Heart right ventricle (tissue), 16 donors: ENCODE measurements at regions not wholly inside any gene's neighbourhood (a gene's known extent, or its start where the extent isn't known, plus 50 kb on each side); places are given as distances from the start of the nearest gene placed in this dataset.
A peak's percentile ranks its signal among the peaks of the same experiment; 100 is the strongest.

Experiments
- ATAC-seq, 8 donors: fragments of 200-7000 bp; cut with Tn5 transposase; one replicate each; pipeline ENCODE4 v1.9.1; 2020; ENCODE audit warnings: mild to moderate bottlenecking in 8 of 8, moderate library complexity in 8 of 8, moderate number of reproducible peaks in 1 of 8
- DNase-seq, 2 donors: peaks; one replicate each; pipeline ENCODE4 v3.0.0-alpha.2; 2020
- H3K27ac ChIP-seq, 10 donors: fragments of 200-600 bp; sonication (generic) in 2 of 10; one replicate each; pipeline versions ENCODE4 v1.5.0 to v1.8.0; 2020 to 2022; ENCODE audit warnings: mild to moderate bottlenecking in 3 of 10
- H3K27me3 ChIP-seq, 7 donors: fragments of 200-600 bp; one replicate each; pipeline ENCODE4 v1.8.0; 2021 to 2022; ENCODE audit warnings: mild to moderate bottlenecking in 2 of 7
- H3K36me3 ChIP-seq, 9 donors: fragments of 200-600 bp; sonication (generic) in 1 of 9; one replicate each; pipeline versions ENCODE4 v1.5.0 to v1.8.0; 2020 to 2022; ENCODE audit warnings: mild to moderate bottlenecking in 2 of 9
- H3K4me1 ChIP-seq, 9 donors: fragments of 200-600 bp; sonication (generic) in 1 of 9; one replicate each; pipeline versions ENCODE4 v1.5.0 to v1.8.0; 2020 to 2022; ENCODE audit warnings: mild to moderate bottlenecking in 4 of 9
- H3K4me3 ChIP-seq, 10 donors: fragments of 200-600 bp; sonication (generic) in 2 of 10; one replicate each; pipeline versions ENCODE4 v1.5.0 to v1.8.0; 2020 to 2022; ENCODE audit warnings: mild to moderate bottlenecking in 7 of 10, moderate library complexity in 2 of 10
- H3K9me3 ChIP-seq, 11 donors: fragments of 200-600 bp in 10 of 11; sonication (generic) in 2 of 11; one replicate each; pipeline versions ENCODE4 v1.5.0 to v1.8.0; 2013 to 2022; ENCODE audit warnings: mild to moderate bottlenecking in 2 of 11, control low read depth in 1 of 11, moderate library complexity in 1 of 11
- CTCF ChIP-seq, 9 donors: fragments of 200-600 bp; sonication (generic) in 2 of 9; IDR thresholded peaks; one replicate each; pipeline versions ENCODE4 v1.5.0 to v1.8.0; 2021 to 2022; ENCODE audit warnings: antibody characterized with exemption in 9 of 9, mild to moderate bottlenecking in 5 of 9, moderate library complexity in 1 of 9
- WGBS, 2 donors: extraction: QIAGEN DNeasy Blood & Tissue Kit; methylation state at CpG; one replicate each; pipeline ENCODE4 v1.1.7; 2013; ENCODE audit warnings: inconsistent platforms in 1 of 2; 5-methylcytosine and 5-hydroxymethylcytosine counted together
- intact Hi-C, 10 donors: fragments of 100-400 bp; cut with DNase I; formaldehyde crosslinking; loops; one replicate each; pipeline versions ENCODE4 v1.11.1 to v1.14.2; 2022
- donor health status: Arrhythmogenic right ventricular cardiomyopathy.
- donor health status: ischemic (EF 13 %, LVEDD 7.1; RV severe dilation, severe dysfunction).
- donor health status: healthy with polysubstance abuse.
- donor health status: DM: no; HTN: yes; CAD: no.
- donor health status: DM: no; HTN: no; CAD: no.
- donor health status: ischemic (EF 25% LVEDD 6.9; RV normal size, moderate dysfunction).
- donor health status: ischemic (EF 25% LVEDD 5.7; RV mildly dilated, moderate dysfunction).
- donor health status: healthy.
- donor health status: DM: yes; HTN: yes; CAD: no.
- donor health status: Ischemic cardiomyopathy.
- donor health status: ischemic (EF 35%, LVEDD 5.7; RV mildly dilated, moderate dysfunction).
- donor health status: nonischemic (EF 11% LVEDD 7.7; RV severe dilation, severe dysfunction).
- donor health status: DM: yes; HTN: yes; CAD: no.
- donor health status: PGD.
- donor health status: ischemic (EF 29% LVEDD 5.4; RV normal size, mild dysfunction).
- donor health status: nonischemic (EF 23%, LVEDD 6.1; RV moderate dilation, normal function).

DNA sequence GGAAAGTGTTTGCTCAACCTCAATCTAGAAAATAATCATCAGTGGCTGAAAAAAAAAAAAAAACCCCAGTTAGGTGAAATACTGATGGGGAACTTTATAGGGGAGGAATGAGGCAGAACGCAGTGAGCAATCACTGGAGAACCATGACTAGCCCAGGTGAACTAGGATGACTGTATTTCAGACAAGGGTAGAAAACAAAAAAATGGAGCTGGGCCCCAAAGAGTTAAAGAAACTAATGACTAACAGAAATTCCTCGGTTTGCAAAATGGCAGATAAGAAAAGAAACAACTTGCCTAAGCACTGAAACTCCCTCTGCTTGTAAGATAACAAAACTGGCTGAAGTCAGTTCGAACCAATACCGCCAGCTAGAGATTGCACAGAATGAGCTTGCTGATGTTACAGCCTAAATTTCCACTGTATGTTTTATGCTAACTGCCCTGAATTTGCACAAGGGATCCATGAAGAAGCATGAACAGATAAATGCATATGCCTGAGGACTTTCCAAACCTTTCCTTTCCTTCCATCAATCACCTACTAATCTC is 245.9 kb downstream of the METTL4 start:
- peaks cover 0 to 4% (median 0%) of the 10 kb centered on the region in 11 donors for H3K9me3 ChIP-seq
- no peaks in the 10 kb centered on the region for H3K36me3 ChIP-seq
- H3K27ac ChIP-seq: no peak overlapping the region
- no peak for ATAC-seq
- TF ChIP-seq CTCF (IDR thresholded peaks at IDR 0.05): no peak
- H3K4me1 ChIP-seq: peaks cover 0 to 2% (median 0%) of the 10 kb centered on the region in 9 donors
- no peak for DNase-seq
- peaks cover 0 to 17% (median 4%) of the 10 kb centered on the region in 7 donors for H3K27me3 ChIP-seq
- intact Hi-C loops: loop anchor here in 1 of 10 donors (10.0 kb wide), 1 partner anchor 59 kb away; no protein-coding TSS in a partner anchor
- WGBS, 2 donors: 30 to 38% methylated on average over 4 of the region's 4 CpGs
- H3K4me3 ChIP-seq: no peak overlapping the region

DNA sequence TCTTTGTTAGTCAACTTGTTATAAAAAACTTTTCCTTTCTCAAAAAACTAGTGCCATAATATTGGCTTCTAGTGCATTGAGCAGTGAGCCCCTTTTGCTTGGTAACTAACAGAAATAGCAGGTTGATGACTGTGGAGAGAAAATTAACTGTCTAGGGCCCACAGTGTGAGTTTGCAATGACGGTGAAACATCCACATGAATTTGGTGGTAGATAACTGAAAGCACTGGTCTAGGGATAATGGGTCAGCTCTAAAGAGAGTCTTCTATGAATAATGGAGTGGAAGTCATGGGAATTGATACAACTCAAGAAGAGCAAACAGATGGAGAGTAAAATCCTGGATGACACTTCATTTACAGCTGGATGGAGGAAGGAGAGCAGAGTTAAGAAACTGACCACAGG is 245.4 kb downstream of the METTL4 start:
- intact Hi-C loops: loop anchor here in 1 of 10 donors (10.0 kb wide), 1 partner anchor 59 kb away; no protein-coding TSS in a partner anchor
- peaks cover 0 to 17% (median 4%) of the 10 kb centered on the region in 7 donors for H3K27me3 ChIP-seq
- DNase-seq (no peak), ATAC-seq (no peak)
- peaks cover 0 to 2% (median 0%) of the 10 kb centered on the region in 9 donors for H3K4me1 ChIP-seq
- H3K4me3 ChIP-seq: no peak overlapping the region
- H3K36me3 ChIP-seq: no peaks in the 10 kb centered on the region
- no peak overlapping the region for H3K27ac ChIP-seq
- no peak for TF ChIP-seq CTCF (IDR thresholded peaks at IDR 0.05)
- H3K9me3 ChIP-seq: peaks cover 0 to 4% (median 0%) of the 10 kb centered on the region in 11 donors
- WGBS, 2 donors: 42 to 76% methylated on average over 1 of the region's 1 CpG

- DNase-seq (no peak), ATAC-seq (peak in 1 of 8 donors; percentile 38)
- 29 to 55% methylated on average over 6 of the region's 6 CpGs for WGBS, 2 donors
- H3K36me3 ChIP-seq: no peaks in the 10 kb centered on the region
- peaks cover 0 to 2% (median 0%) of the 10 kb centered on the region in 9 donors for H3K4me1 ChIP-seq
- no peak overlapping the region for H3K27ac ChIP-seq
- H3K4me3 ChIP-seq: no peak overlapping the region
- intact Hi-C loops: loop anchor here in 1 of 10 donors (10.0 kb wide), 1 partner anchor 58 kb away; no protein-coding TSS in a partner anchor
- TF ChIP-seq CTCF (IDR thresholded peaks at IDR 0.05): no peak
- peaks cover 0 to 4% (median 0%) of the 10 kb centered on the region in 11 donors for H3K9me3 ChIP-seq
- peaks cover 0 to 17% (median 4%) of the 10 kb centered on the region in 7 donors for H3K27me3 ChIP-seq
These were observed 244.3 kb downstream of the METTL4 start for GRCh38 chr18:2326999-2327398.

DNA sequence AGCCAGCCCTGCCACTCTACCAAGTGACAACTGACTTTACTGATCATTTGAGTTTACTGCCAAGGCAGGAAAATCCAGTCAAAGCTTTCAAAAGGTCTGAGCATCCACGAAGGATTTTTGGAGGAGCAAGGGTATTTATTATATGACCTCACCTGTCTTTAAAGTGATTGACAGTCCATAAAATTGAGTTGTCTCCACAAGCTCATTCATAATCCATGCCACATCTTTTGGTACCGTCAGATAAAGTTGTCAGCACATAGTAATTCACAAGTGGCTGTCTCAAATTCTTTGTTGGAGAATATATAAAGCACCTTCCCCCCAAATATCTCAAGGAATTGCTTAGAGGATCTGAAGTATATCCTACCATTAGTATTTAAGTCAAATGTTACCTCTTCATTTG is 240.5 kb downstream of the METTL4 start:
- intact Hi-C loops: loop anchor here in 2 of 10 donors (10.0 kb wide), 2 partner anchors 74 to 214 kb away; no protein-coding TSS in a partner anchor
- Histone ChIP-seq H3K36me3 (no peaks in the 10 kb centered on the region), H3K27ac (no peak overlapping the region), H3K9me3 (no peaks in the 10 kb centered on the region), H3K27me3 (peaks cover 0 to 11% (median 4%) of the 10 kb centered on the region in 7 donors), H3K4me3 (no peak overlapping the region), H3K4me1 (peaks cover 0 to under 1% (median 0%) of the 10 kb centered on the region in 9 donors)
- 38 to 41% methylated on average over 2 of the region's 2 CpGs for WGBS, 2 donors
- TF ChIP-seq CTCF (IDR thresholded peaks at IDR 0.05): no peak
- DNase-seq: no peak
- ATAC-seq: no peak
